SKM-1 treated with dmso at 0.1 percent for 144 hours (cell line): ENCODE measurements at regions not wholly inside any gene's neighbourhood (a gene's known extent, or its start where the extent isn't known, plus 50 kb on each side); places are given as distances from the start of the nearest gene placed in this dataset.
"Not testable (repeated sequence)": the region's sequence is repeated elsewhere in the genome, so short reads cannot be mapped to it uniquely, and the experiment has no call there.

ENCODE experiments used
- DNase-seq: peaks from one replicate; lab custom pipeline; 2025; ENCODE audit not compliant: unreplicated experiment; lab: John Stamatoyannopoulos, UW

DNA sequence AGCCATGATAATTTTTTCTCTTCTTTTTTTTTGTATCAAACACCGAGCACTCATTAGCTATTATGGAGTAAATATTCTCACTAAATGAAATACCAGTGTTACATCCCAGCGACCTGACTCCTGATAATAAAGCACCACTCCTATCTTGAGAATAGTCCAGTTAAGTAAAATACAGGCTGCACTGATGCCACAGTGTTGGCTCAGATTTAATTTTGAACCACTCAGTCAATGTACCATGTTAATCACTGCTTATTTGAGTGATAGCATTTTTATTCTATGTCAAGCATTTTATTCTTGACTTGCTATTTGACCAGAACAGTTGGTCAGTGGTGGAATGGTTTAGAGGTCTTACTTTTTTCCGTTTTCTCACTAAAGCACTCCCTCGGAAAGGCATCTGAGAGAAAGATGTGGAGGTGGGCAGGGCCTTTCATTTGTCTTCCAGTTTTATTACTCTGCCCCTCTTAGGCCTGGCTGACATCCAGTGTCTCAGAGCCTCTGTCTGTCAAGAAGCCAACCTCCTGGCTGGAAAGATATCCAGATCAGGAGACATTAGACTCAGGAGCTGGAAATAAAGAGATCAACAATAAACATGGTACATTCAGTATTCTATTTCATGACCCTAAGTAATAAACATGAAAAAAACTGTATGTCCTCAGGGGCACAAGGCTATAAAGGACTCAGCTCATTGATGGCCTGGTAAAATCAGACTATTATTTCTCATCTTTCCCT, 457.8 kb downstream of the EPM2A start:
- no peak for DNase-seq

GRCh38 chr6:145278163-145278807, 457.0 kb downstream of the EPM2A start:
- DNase-seq, result no peak

DNA sequence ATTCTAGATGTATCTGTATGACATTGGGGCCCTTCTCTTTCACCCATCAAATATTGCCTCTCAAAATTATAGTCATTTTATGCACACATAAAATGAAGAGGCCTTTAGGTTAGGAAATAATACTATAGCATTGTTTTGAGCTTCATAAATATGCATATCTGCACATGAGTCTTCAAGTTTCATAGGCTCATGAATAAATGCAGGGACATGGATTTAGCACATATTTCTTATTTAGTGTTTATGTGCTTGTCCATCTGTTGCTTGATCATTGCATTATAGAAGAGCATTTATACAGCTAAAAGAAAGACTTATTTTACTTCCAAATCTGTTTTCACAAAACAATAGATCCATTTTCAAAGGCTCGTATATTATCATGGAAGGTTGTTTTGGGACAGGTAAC, 455.8 kb downstream of the EPM2A start:
- DNase-seq, result no peak

GRCh38 chr6:145279993-145280392, 455.3 kb downstream of the EPM2A start:
- DNase-seq, result no peak

- not testable (repeated sequence) for DNase-seq
Measured at GRCh38 chr6:145283209-145283608, 452.1 kb downstream of the EPM2A start.

DNA sequence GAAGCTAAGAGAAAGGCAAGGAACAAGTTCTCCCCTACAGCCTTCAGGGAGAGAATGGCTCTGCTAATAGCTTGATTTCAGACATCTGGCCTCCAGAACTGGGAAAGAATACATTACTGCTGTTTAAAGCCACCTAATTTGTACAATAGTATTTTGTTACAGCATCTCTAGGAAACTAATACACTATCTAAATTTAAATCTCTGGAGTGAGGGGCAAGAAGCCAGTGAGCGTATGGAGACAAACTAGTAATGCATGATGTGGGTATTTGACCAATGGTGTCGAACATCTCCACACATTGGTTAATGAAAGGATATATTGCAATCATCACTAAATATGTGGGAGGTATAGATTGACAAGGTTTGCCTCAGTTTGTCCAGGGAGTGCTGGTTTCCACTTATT, 451.5 kb downstream of the EPM2A start:
- DNase-seq, result no peak

GRCh38 chr6:145286916-145287315, 448.4 kb downstream of the EPM2A start:
- no peak for DNase-seq

GRCh38 chr6:145289573-145289972, 445.7 kb downstream of the EPM2A start:
- no peak for DNase-seq

GRCh38 chr6:145290122-145290521, 445.2 kb downstream of the EPM2A start:
- DNase-seq, result no peak

DNA sequence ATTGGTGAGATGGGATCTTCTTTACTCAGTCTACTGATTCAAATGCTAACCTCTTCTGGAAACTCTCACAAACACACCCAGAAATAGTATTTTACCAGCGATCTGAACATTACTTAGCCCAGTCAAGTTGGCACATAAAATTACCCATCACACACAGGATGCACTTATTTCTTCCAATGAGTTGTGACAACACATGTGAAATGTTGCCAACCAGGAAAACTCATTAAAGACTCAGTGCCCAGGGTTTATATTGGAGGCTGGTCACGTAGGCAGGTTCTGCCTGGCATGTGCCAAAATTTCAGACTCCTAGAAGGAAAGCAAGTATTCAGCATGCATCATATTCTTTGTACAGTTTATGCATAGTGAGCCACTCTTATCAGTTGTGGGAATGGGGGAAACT, 443.3 kb downstream of the EPM2A start:
- DNase-seq, result no peak

GRCh38 chr6:145294942-145295341, 440.4 kb downstream of the EPM2A start:
- DNase-seq, result no peak

GRCh38 chr6:145295746-145296145, 439.6 kb downstream of the EPM2A start:
- DNase-seq, result no peak

DNA sequence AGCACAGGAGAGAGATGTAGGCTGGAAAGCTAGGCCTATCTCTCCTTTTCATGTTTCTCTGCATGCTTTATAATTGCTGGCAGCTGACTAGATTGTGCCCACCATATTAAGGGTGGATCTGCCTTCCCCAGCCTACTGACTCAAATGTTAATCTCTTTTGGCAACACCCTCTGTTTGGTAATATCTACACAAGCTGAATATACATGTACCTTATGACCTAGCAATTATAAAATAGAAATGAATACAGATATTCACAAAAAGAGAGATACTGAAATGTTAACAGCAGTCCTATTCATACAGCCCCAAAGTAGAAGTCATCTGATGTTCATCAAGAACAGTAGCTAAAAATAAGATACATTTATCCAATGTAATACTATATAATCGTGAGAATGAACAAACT, 429.6 kb downstream of the EPM2A start:
- DNase-seq, result no peak

- no peak for DNase-seq
Measured at GRCh38 chr6:145306489-145306888, 428.8 kb downstream of the EPM2A start.

GRCh38 chr6:145309842-145310535, 425.3 kb downstream of the EPM2A start:
- DNase-seq, result no peak

GRCh38 chr6:145312481-145312880, 422.8 kb downstream of the EPM2A start:
- no peak for DNase-seq

- DNase-seq, result no peak
Measured at GRCh38 chr6:145313041-145313855, 422.1 kb downstream of the EPM2A start.

GRCh38 chr6:145315982-145316600, 419.2 kb downstream of the EPM2A start:
- DNase-seq, result no peak

GRCh38 chr6:145318952-145319351, 416.4 kb downstream of the EPM2A start:
- no peak for DNase-seq

DNA sequence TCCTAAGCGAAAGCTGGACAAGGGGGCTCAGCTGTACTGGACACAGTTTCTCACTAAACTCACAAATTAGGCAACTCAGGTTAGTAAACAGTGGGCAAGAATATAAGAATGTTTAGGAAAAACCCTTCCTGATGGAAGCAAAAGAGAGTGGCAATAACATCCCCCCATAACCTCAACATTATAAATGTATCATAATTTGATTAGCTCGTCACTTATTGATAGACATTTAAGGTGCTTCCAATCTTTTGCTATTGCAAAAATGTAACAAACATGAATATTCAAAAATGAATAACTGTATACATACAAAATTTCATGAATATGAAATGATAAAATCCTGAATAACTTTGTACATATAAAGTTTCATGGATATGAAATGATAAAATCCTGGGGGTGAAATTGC, 415.7 kb downstream of the EPM2A start:
- DNase-seq, result no peak

- DNase-seq, result no peak
Measured at GRCh38 chr6:145323646-145324045, 411.7 kb downstream of the EPM2A start.
